ENCODE measurements at regions not wholly inside any gene's neighbourhood (a gene's known extent, or its start where the extent isn't known, plus 50 kb on each side); places are given as distances from the start of the nearest gene placed in this dataset.
"Not testable (repeated sequence)": the region's sequence is repeated elsewhere in the genome, so short reads cannot be mapped to it uniquely, and the experiment has no call there.

- DNase-seq (ENCODE audit: low spot score): no peak
Measured at GRCh38 chr10:6729071-6729774, 149.1 kb upstream of the PRKCQ start.

- DNase-seq (ENCODE audit: low spot score): no peak
Measured at GRCh38 chr10:6726924-6727323, 146.8 kb upstream of the PRKCQ start.

GRCh38 chr10:6722616-6723004 is 142.5 kb upstream of the PRKCQ start:
- DNase-seq (ENCODE audit: low spot score): no peak

DNA sequence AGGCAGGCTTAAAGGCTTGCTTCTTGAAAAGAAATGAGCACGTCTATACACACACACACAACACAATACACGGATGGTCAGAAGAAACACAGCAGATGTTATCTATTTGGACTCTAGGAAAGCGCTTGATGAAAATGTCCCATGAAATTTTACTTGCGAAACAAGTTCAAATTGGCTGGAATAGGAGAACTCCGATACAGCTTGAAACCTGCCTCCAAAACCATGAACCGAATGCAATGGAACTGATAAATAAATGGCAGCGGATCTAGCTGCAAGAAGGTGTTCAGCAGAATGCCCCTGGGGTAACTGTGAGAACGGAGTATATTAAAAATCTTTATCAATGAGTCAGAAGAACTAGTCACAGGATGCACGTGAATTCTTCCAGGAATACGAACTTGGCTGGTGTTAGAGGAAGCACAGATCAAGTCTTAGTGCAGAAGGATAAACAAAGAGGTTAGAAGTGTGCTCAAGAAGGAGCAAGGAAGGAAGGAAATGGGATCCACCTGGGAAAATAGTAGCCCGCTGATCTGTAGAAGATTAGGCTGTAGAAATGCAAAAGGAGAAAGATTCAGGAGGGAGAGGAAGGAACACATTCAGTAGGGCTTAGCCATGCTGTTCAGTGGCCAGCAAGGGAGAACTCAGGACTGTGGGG is 142.0 kb upstream of the PRKCQ start:
- no peak for DNase-seq (ENCODE audit: low spot score)

DNA sequence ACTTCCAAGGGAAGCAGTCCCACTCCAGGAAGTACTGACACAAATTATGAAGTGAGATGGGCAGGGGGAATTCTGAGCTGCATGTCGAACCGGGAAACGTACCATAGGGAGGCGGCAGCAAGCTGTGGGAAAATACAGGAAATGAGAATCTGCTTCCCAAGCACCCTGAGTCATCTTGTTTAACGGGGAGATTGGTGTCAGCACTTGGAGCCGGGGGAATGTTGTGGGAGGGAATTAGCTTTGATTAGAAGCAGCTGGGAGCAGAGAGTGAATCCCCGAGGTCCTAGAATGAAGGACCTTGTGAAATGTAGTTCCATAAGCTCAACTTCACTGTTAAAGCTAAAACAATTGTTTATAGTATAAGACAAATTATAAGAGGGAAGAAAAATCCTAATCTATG is 141.4 kb upstream of the PRKCQ start:
- no peak for DNase-seq (ENCODE audit: low spot score)

DNA sequence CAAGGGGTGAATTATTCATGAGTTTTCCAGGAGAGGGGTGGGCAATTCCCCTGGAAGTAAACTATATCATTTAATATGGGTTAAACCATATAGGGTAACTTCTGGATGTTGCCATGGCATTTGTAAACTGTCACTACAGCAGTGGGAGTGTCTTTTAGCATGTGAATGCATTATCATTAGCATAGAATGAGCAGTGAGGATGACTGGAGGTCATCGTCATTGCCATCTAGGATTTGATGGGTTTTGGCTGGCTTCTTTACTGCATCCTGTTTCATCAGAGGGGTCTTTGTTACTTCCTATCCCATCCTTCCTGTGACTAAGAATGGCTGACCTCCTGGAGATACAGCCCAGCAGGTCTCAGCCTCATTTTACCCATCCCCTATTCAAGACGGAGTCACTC is 139.5 kb upstream of the PRKCQ start:
- no peak for DNase-seq (ENCODE audit: low spot score)

DNA sequence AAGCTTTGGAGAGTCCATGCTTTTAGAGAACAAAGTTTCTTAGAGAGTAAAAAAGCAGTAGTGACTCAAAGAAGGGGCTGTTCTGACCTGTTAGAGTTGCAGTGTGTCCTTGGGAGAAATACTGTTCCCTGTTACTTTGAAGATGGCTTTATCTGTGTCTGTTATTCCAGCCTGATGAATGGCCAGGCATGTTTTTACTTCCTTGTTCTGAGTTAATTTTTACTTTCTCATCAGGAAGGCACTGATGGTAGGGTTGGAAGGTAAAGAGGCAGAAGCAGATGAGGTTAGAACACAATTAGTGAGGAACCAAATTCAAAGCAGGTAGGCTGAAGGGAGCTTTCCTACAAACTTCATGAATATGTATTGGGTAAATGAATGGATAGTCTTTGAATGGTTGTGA is 138.5 kb upstream of the PRKCQ start:
- DNase-seq (ENCODE audit: low spot score): no peak

- DNase-seq (ENCODE audit: low spot score): no peak
Measured at GRCh38 chr10:6716516-6716915, 136.4 kb upstream of the PRKCQ start.

GRCh38 chr10:6713716-6714115 is 133.6 kb upstream of the PRKCQ start:
- no peak for DNase-seq (ENCODE audit: low spot score)

DNA sequence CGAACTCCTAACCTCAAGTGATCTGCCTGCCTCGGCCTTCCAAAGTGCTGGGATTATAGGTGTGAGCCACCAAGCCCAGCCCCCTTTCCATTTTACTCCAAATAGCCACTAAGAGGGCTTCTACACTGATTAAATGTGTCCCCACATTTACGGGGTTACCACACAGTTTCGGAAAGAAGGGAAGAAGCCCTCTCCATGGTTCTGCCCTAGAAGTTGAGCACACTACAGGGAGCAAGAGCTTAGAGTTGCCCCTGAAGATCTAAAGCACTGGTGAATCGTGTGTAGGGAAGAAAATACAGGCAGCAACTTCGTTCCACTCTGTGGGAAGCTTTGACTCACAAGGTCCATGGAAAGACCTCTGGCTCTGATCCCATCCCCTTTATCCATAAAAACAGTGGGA is 133.0 kb upstream of the PRKCQ start:
- no peak for DNase-seq (ENCODE audit: low spot score)

- DNase-seq (ENCODE audit: low spot score): no peak
Measured at GRCh38 chr10:6711881-6712280, 131.8 kb upstream of the PRKCQ start.

GRCh38 chr10:6711408-6711841 is 131.3 kb upstream of the PRKCQ start:
- DNase-seq (ENCODE audit: low spot score): no peak

GRCh38 chr10:6707352-6707751 is 127.3 kb upstream of the PRKCQ start:
- DNase-seq (ENCODE audit: low spot score): no peak

DNA sequence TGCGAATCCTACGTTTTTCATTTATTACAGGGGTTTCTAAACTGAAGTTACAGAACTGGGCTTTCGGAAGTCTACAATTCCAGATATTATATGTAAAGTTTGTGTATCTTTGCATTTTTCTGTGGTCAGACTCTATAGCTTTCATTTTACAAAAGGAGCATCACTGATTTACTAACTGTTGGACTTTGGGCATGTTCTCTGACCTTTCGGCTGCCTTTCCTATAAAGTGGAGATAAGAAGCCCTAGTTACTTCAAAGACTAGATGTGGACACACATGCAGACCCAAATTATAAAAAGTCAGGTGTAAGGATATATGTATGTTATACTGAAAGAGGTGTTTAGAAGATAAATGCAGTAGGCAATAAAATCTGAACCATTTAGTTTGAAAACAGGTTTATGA is 126.6 kb upstream of the PRKCQ start:
- no peak for DNase-seq (ENCODE audit: low spot score)

GRCh38 chr10:6704896-6705295 is 124.8 kb upstream of the PRKCQ start:
- DNase-seq (ENCODE audit: low spot score): no peak

- not testable (repeated sequence) for DNase-seq (ENCODE audit: low spot score)
Measured at GRCh38 chr10:6702833-6703232, 122.8 kb upstream of the PRKCQ start.

- DNase-seq (ENCODE audit: low spot score): no peak
Measured at GRCh38 chr10:6702030-6702429, 122.0 kb upstream of the PRKCQ start.

- DNase-seq (ENCODE audit: low spot score): no peak
Measured at GRCh38 chr10:6701289-6701688, 121.2 kb upstream of the PRKCQ start.

DNA sequence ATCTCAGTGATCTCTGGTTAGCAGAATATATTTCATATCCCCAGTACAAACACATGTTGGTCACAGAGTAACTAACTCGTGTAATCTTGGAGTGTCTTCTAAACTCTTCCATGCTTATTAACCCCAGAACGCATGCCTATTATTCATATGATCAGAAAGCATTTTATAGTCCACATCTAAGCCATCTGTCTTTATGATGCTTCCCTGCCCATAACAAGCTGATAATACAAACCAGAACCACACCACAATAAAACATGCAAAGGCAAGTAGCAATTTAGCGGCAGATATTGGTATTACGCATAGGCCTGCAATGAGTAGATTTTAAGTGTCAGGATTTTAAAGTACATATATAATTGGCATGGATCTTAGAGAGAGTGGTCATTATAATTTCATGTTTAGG is 120.0 kb upstream of the PRKCQ start:
- no peak for DNase-seq (ENCODE audit: low spot score)

GRCh38 chr10:6699336-6699735 is 119.3 kb upstream of the PRKCQ start:
- DNase-seq (ENCODE audit: low spot score): no peak

- DNase-seq (ENCODE audit: low spot score): no peak
Measured at GRCh38 chr10:6695519-6695918, 115.4 kb upstream of the PRKCQ start.

DNA sequence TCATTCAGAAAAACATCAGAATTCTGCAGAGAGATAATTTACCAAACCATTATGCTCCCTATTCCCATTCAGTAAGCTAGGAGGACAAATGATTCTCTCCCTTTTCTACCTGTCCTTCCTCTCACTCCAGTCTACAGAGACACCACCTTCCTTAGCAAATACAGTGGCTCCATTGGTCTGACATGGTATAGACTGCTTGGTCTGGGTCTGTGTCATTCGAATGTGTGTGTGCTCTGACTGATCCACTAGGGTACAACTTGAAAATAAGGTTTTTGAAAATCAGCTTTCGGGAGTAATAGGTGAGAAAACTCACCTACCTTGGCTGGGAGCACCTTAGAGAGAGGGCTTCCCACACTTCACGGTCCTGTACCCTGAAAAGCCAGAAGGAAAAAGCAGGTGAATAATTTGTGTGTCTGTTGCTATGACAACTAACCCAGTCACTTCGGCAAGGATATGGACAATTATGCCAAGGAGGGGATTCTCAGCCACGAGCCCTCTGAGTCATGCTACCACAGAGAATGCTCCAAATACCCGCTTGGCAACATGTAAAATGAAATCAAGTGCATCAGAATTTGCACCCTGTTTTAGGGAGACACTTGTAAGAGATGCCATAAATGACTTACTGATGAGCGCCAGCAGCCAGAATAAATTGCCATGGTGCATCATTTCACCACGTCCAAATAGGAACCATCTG is 114.5 kb upstream of the PRKCQ start:
- DNase-seq (ENCODE audit: low spot score): no peak

DNA sequence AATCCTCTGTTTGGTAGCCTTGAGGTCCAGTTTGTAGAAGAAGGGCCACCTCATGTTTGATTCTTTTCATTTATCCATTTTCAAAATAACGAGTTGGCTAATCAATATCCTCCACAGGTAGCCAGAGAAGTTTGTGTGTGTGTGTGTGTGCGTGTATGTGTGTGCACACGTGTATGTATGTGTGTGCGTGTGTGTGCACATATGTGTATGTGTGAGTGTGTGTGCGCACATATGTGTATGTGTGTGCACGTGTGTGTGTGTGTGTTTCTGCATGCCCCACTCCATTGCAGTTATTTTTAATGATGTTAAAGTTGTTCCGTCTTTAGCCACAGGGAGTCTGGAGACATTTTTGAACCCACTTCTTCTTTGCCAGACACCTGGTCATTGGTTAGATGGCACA is 112.8 kb upstream of the PRKCQ start:
- no peak for DNase-seq (ENCODE audit: low spot score)
